H1 (cell line): ENCODE measurements at regions not wholly inside any gene's neighbourhood (a gene's known extent, or its start where the extent isn't known, plus 50 kb on each side); places are given as distances from the start of the nearest gene placed in this dataset.
"Not testable (repeated sequence)": the region's sequence is repeated elsewhere in the genome, so short reads cannot be mapped to it uniquely, and the experiment has no call there.

ENCODE experiments used
- CTCF ChIA-PET: fragments of 300-600 bp; sonication (Branson Sonifier 250); formaldehyde crosslinking; loops from one replicate; lab custom pipeline; 2021; ENCODE audit not compliant: partially characterized antibody; lab: Charles Lee
- POLR2A ChIA-PET: fragments of 300-600 bp; sonication (Branson Sonifier 250); formaldehyde crosslinking; loops from one replicate; lab custom pipeline; 2021; ENCODE audit warnings: inconsistent platforms; ENCODE audit not compliant: partially characterized antibody; lab: Charles Lee
- DNase-seq, 2 experiments: peaks; one replicate each; pipeline versions ENCODE4 v3.0.0 to v3.0.0-alpha.2; 2010 to 2022; ENCODE audit warnings: low spot score in 2 of 2, low read depth in 1 of 2, mixed read lengths in 1 of 2
- FAIRE-seq: peaks from 2 replicates; lab custom pipeline; 2011; peaks lifted over from hg19 to GRCh38; lab: Jason Lieb, UNC
- H2AFZ ChIP-seq: 2 replicates; pipeline ENCODE4 v1.8.1; 2012; ENCODE audit warnings: low read length, inconsistent platforms
- H2AK5ac ChIP-seq: 2 replicates; pipeline ENCODE4 v1.6.1; 2013; ENCODE audit warnings: low read depth, low read length
- H2BK120ac ChIP-seq: replicated peaks from 2 replicates; pipeline ENCODE3; 2013; ENCODE audit warnings: low read depth, low read length, inconsistent platforms
- H2BK12ac ChIP-seq: 2 replicates; pipeline ENCODE4 v1.6.1; 2013; ENCODE audit warnings: low read depth, low read length
- H2BK15ac ChIP-seq: 2 replicates; pipeline ENCODE4 v1.6.1; 2013; ENCODE audit warnings: low read length
- H2BK20ac ChIP-seq: 2 replicates; pipeline ENCODE4 v1.6.1; 2013; ENCODE audit warnings: low read length
- H2BK5ac ChIP-seq: 2 replicates; pipeline ENCODE4 v1.6.1; 2013; ENCODE audit warnings: low read depth, low read length
- H3K14ac ChIP-seq: 2 replicates; pipeline ENCODE4 v1.6.1; 2013; ENCODE audit warnings: inconsistent platforms; ENCODE audit not compliant: insufficient read length
- H3K18ac ChIP-seq: 2 replicates; pipeline ENCODE4 v1.6.1; 2013; ENCODE audit warnings: low read length; ENCODE audit errors: extremely low read depth
- H3K23ac ChIP-seq: 2 replicates; pipeline ENCODE4 v1.6.1; 2013; ENCODE audit warnings: inconsistent platforms; ENCODE audit not compliant: insufficient read length
- H3K23me2 ChIP-seq: 2 replicates; pipeline ENCODE4 v1.6.1; 2013; ENCODE audit warnings: low read depth, low read length
- H3K27ac ChIP-seq: 2 replicates; pipeline ENCODE4 v1.6.1; 2011; ENCODE audit warnings: low read depth, low read length, inconsistent platforms
- H3K27me3 ChIP-seq, 4 experiments: replicated peaks in 1 of 4; 1 replicate in 1 of 4; 2 replicates in 3 of 4; pipeline versions ENCODE4 v1.6.1 to v1.8.1; 2011 to 2013; ENCODE audit warnings: low read length in 3 of 4, mild to moderate bottlenecking in 3 of 4, inconsistent platforms in 2 of 4, mixed read lengths in 2 of 4, moderate library complexity in 1 of 4; ENCODE audit not compliant: control insufficient read depth in 3 of 4, insufficient read depth in 3 of 4; ENCODE audit errors: extremely low read depth in 1 of 4
- H3K36me3 ChIP-seq, 4 experiments: 2 replicates each; pipeline versions ENCODE4 v1.6.1 to v1.8.1; 2011 to 2013; ENCODE audit warnings: mild to moderate bottlenecking in 4 of 4, low read length in 3 of 4, moderate library complexity in 2 of 4, control low read depth in 1 of 4, inconsistent platforms in 1 of 4; ENCODE audit not compliant: insufficient read depth in 4 of 4, control insufficient read depth in 2 of 4
- H3K4ac ChIP-seq: replicated peaks from 2 replicates; pipeline ENCODE3; 2013; ENCODE audit warnings: low read length, low read depth, mixed read lengths, inconsistent platforms; ENCODE audit not compliant: insufficient read length
- H3K4me1 ChIP-seq, 4 experiments: replicated peaks in 1 of 4; 1 replicate in 1 of 4; 2 replicates in 3 of 4; pipeline versions ENCODE4 v1.6.1 to v1.8.1; 2011 to 2013; ENCODE audit warnings: low read length in 3 of 4, inconsistent platforms in 2 of 4, mixed read lengths in 1 of 4; ENCODE audit not compliant: insufficient read depth in 4 of 4, control insufficient read depth in 3 of 4
- H3K4me2 ChIP-seq, 2 experiments: 2 replicates each; pipeline versions ENCODE4 v1.6.1 to v1.8.1; 2011 to 2013; ENCODE audit warnings: low read depth in 2 of 2, low read length in 2 of 2, control low read depth in 1 of 2, inconsistent platforms in 1 of 2, mild to moderate bottlenecking in 1 of 2; ENCODE audit not compliant: insufficient read depth in 1 of 2
- H3K4me3 ChIP-seq, 4 experiments: fragments of 200-600, 300-600 bp in 1 of 4; sonication (generic), shearing (Covaris generic), sonication (Bioruptor Twin) in 1 of 4; 2 replicates each; pipeline versions ENCODE4 v1.5.1 to v1.8.1; 2011 to 2016; ENCODE audit warnings: low read length in 4 of 4, low read depth in 3 of 4, control low read depth in 2 of 4, inconsistent platforms in 2 of 4, mild to moderate bottlenecking in 2 of 4, mixed read lengths in 1 of 4, moderate library complexity in 1 of 4; ENCODE audit not compliant: insufficient read depth in 2 of 4; ENCODE audit errors: extremely low read depth in 1 of 4
- H3K56ac ChIP-seq: replicated peaks from 2 replicates; pipeline ENCODE3; 2013; ENCODE audit warnings: low read depth, mild to moderate bottlenecking, mixed read lengths, low read length, inconsistent platforms; ENCODE audit not compliant: insufficient read length
- H3K79me1 ChIP-seq: 2 replicates; pipeline ENCODE4 v1.6.1; 2013; ENCODE audit warnings: low read depth, low read length, control low read depth
- H3K79me2 ChIP-seq, 2 experiments: 2 replicates each; pipeline versions ENCODE4 v1.6.1 to v1.8.1; 2012 to 2013; ENCODE audit warnings: low read length in 2 of 2, mild to moderate bottlenecking in 2 of 2, inconsistent platforms in 1 of 2; ENCODE audit not compliant: insufficient read depth in 2 of 2, control insufficient read depth in 1 of 2
- H3K9ac ChIP-seq, 4 experiments: replicated peaks in 1 of 4; 1 replicate in 1 of 4; 2 replicates in 3 of 4; pipeline versions ENCODE4 v1.6.1 to v1.8.1; 2011 to 2013; ENCODE audit warnings: low read depth in 3 of 4, low read length in 3 of 4, control low read depth in 2 of 4, mild to moderate bottlenecking in 2 of 4, moderate library complexity in 2 of 4, inconsistent platforms in 1 of 4; ENCODE audit errors: extremely low read depth in 1 of 4
- H3K9me3 ChIP-seq, 2 experiments: 2 replicates each; pipeline versions ENCODE4 v1.6.1 to v1.8.1; 2012 to 2013; ENCODE audit warnings: mild to moderate bottlenecking in 2 of 2, moderate library complexity in 2 of 2, control low read depth in 1 of 2, inconsistent platforms in 1 of 2, low read depth in 1 of 2, low read length in 1 of 2, mixed read lengths in 1 of 2; ENCODE audit not compliant: insufficient read depth in 2 of 2
- H4K20me1 ChIP-seq, 2 experiments: replicated peaks in 1 of 2; 2 replicates each; pipeline versions ENCODE3 to v1.8.1; 2011 to 2013; ENCODE audit warnings: inconsistent platforms in 2 of 2, low read length in 2 of 2, mild to moderate bottlenecking in 1 of 2; ENCODE audit not compliant: insufficient read depth in 2 of 2, control insufficient read depth in 1 of 2
- H4K5ac ChIP-seq: 2 replicates; pipeline ENCODE4 v1.6.1; 2013; ENCODE audit warnings: low read length, low read depth, mixed read lengths, inconsistent platforms; ENCODE audit not compliant: insufficient read length
- H4K8ac ChIP-seq: 2 replicates; pipeline ENCODE4 v1.8.0; 2013; ENCODE audit warnings: mild to moderate bottlenecking, moderate library complexity, low read length, inconsistent platforms; ENCODE audit not compliant: insufficient read depth; ENCODE audit errors: extremely low read depth
- H4K91ac ChIP-seq: replicated peaks from 2 replicates; pipeline ENCODE3; 2013; ENCODE audit warnings: low read length, mixed read lengths, inconsistent platforms; ENCODE audit not compliant: insufficient read length
- BACH1 ChIP-seq: IDR thresholded peaks from 2 replicates; pipeline ENCODE4 v1.6.1; 2012; ENCODE audit warnings: low read length, improper control_type of control experiment
- MAFK ChIP-seq: IDR thresholded peaks from 2 replicates; pipeline ENCODE4 v1.6.1; 2012; ENCODE audit warnings: low read depth, mild to moderate bottlenecking, improper control_type of control experiment, low read length
- SIRT6 ChIP-seq: IDR thresholded peaks from one replicate; pipeline ENCODE4 v1.7.1; 2012; ENCODE audit warnings: low read length, inconsistent platforms
- YY1 ChIP-seq: IDR thresholded peaks from 2 replicates; pipeline ENCODE4 v1.6.1; 2011; ENCODE audit warnings: low read depth, mild to moderate bottlenecking, low read length
- WGBS, 2 experiments: shearing (Covaris generic) in 1 of 2; methylation state at CpG; one replicate each; pipeline versions ENCODE4 v1.1.6 to v1.1.7; 2013 to 2015; ENCODE audit warnings: low lambda C conversion rate in 2 of 2, mixed read lengths in 2 of 2, inconsistent platforms in 1 of 2, low coverage in 1 of 2, missing lambda C conversion rate in 1 of 2; ENCODE audit not compliant: insufficient replicate concordance in 2 of 2, insufficient coverage in 1 of 2, insufficient read length in 1 of 2; ENCODE audit errors: extremely low coverage in 1 of 2, missing lambda C conversion rate in 1 of 2; 5-methylcytosine and 5-hydroxymethylcytosine counted together

GRCh38 chr14:49089107-49089506 lies 497.1 kb downstream of the RPS29 start:
- no peaks in the 10 kb centered on the region for H3K79me1 ChIP-seq
- no peak overlapping the region for H3K4me3 ChIP-seq
- H4K5ac ChIP-seq = no peak overlapping the region
- H3K27me3 ChIP-seq = no peaks in the 10 kb centered on the region
- no peak overlapping the region for H3K23ac ChIP-seq
- ChIA-PET POLR2A (no interaction called here), CTCF (no interaction called here)
- no peak overlapping the region for H2BK12ac ChIP-seq
- no peak overlapping the region for H2BK120ac ChIP-seq
- H2BK20ac ChIP-seq = no peak overlapping the region
- 87% methylated on average over 3 of the region's 3 CpGs; no CpG with 5 or more reads in 1 of the 2 experiments for WGBS, 2 experiments
- H2AFZ ChIP-seq = no peak overlapping the region
- no peak overlapping the region for H4K8ac ChIP-seq
- H2AK5ac ChIP-seq = no peak overlapping the region
- no peak for FAIRE-seq
- H4K20me1 ChIP-seq = no peaks in the 10 kb centered on the region
- H3K56ac ChIP-seq = no peak overlapping the region
- no peak overlapping the region for H3K4me2 ChIP-seq
- no peaks in the 10 kb centered on the region for H3K79me2 ChIP-seq
- H2BK15ac ChIP-seq = no peak overlapping the region
- no peak for DNase-seq
- no peak overlapping the region for H3K4ac ChIP-seq
- H3K14ac ChIP-seq = no peak overlapping the region
- no peak overlapping the region for H3K27ac ChIP-seq
- no peak overlapping the region for H2BK5ac ChIP-seq
- no peaks in the 10 kb centered on the region for H3K36me3 ChIP-seq
- H3K9ac ChIP-seq = no peak overlapping the region
- TF ChIP-seq YY1 = no peak
- TF ChIP-seq SIRT6 = no peak
- TF ChIP-seq MAFK = peak; percentile 88
- TF ChIP-seq BACH1 = peak; percentile 53; the same call in 1 of the 2 replicates
- H3K18ac ChIP-seq = no peak overlapping the region
- no peaks in the 10 kb centered on the region for H3K23me2 ChIP-seq
- H3K4me1 ChIP-seq = no peaks in the 10 kb centered on the region; a peak in 1 of 7 replicates
- no peak overlapping the region for H4K91ac ChIP-seq
- H3K9me3 ChIP-seq = no peaks in the 10 kb centered on the region

- H3K4ac ChIP-seq, H3K27ac ChIP-seq, H3K14ac ChIP-seq, H3K79me1 ChIP-seq, H2BK12ac ChIP-seq, H2AFZ ChIP-seq, H3K4me3 ChIP-seq, H2BK5ac ChIP-seq, DNase-seq, H4K20me1 ChIP-seq, H4K5ac ChIP-seq, FAIRE-seq, H3K9ac ChIP-seq, H3K56ac ChIP-seq, H3K23ac ChIP-seq, H2BK20ac ChIP-seq, H3K4me2 ChIP-seq, POLR2A ChIA-PET, H2BK15ac ChIP-seq, H3K9me3 ChIP-seq, H3K23me2 ChIP-seq, H2BK120ac ChIP-seq, CTCF ChIA-PET, H3K79me2 ChIP-seq, H3K27me3 ChIP-seq, H4K8ac ChIP-seq, H3K36me3 ChIP-seq, H3K18ac ChIP-seq, H3K4me1 ChIP-seq, H4K91ac ChIP-seq, H2AK5ac ChIP-seq: not testable (repeated sequence)
Measured at GRCh38 chr14:49073292-49073691, 512.9 kb downstream of the RPS29 start.
